Hematopoietic multipotent progenitor cell treated with erythropoietin and hydrocortisone succinate and interleukin-3 and kit ligand, for 8 days (in vitro differentiated cells): ENCODE measurements at regions not wholly inside any gene's neighbourhood (a gene's known extent, or its start where the extent isn't known, plus 50 kb on each side); places are given as distances from the start of the nearest gene placed in this dataset.

Source experiments
- DNase-seq: peaks from one replicate; pipeline ENCODE4 v3.0.0-alpha.2; 2015

GRCh38 chr4:34733185-34733941, 1511.0 kb downstream of the ARAP2 start:
- no peak for DNase-seq

- no peak for DNase-seq
These were observed 1477.4 kb downstream of the ARAP2 start for GRCh38 chr4:34766935-34767334.

GRCh38 chr4:34767407-34767806, 1476.9 kb downstream of the ARAP2 start:
- no peak for DNase-seq

GRCh38 chr4:34771632-34772031, 1472.7 kb downstream of the ARAP2 start:
- no peak for DNase-seq

GRCh38 chr4:34790131-34790530, 1454.2 kb downstream of the ARAP2 start:
- DNase-seq: no peak

GRCh38 chr4:34791209-34791608, 1453.1 kb downstream of the ARAP2 start:
- no peak for DNase-seq

GRCh38 chr4:34800953-34801352, 1443.4 kb downstream of the ARAP2 start:
- no peak for DNase-seq

GRCh38 chr4:34814266-34814665, 1430.0 kb downstream of the ARAP2 start:
- no peak for DNase-seq

- no peak for DNase-seq
These were observed 1419.8 kb downstream of the ARAP2 start for GRCh38 chr4:34824515-34824914.

GRCh38 chr4:34826660-34827059, 1417.7 kb downstream of the ARAP2 start:
- DNase-seq: no peak

GRCh38 chr4:34845926-34846325, 1398.4 kb downstream of the ARAP2 start:
- DNase-seq: no peak

GRCh38 chr4:34850421-34850820, 1393.9 kb downstream of the ARAP2 start:
- DNase-seq: no peak

GRCh38 chr4:34850968-34851367, 1393.3 kb downstream of the ARAP2 start:
- no peak for DNase-seq

GRCh38 chr4:34851411-34851810, 1392.9 kb downstream of the ARAP2 start:
- DNase-seq: no peak

GRCh38 chr4:34854451-34854850, 1389.9 kb downstream of the ARAP2 start:
- DNase-seq: no peak

- no peak for DNase-seq
These were observed 1382.6 kb downstream of the ARAP2 start for GRCh38 chr4:34861666-34862065.

GRCh38 chr4:34878961-34879360, 1365.4 kb downstream of the ARAP2 start:
- no peak for DNase-seq

GRCh38 chr4:34880246-34880645, 1364.1 kb downstream of the ARAP2 start:
- DNase-seq: no peak

- DNase-seq: no peak
These were observed 1352.4 kb downstream of the ARAP2 start for GRCh38 chr4:34891892-34892291.

GRCh38 chr4:34893382-34893781, 1350.9 kb downstream of the ARAP2 start:
- DNase-seq: no peak

GRCh38 chr4:34920032-34920431, 1324.3 kb downstream of the ARAP2 start:
- no peak for DNase-seq

GRCh38 chr4:34921391-34921790, 1322.9 kb downstream of the ARAP2 start:
- no peak for DNase-seq

GRCh38 chr4:34922325-34922724, 1322.0 kb downstream of the ARAP2 start:
- DNase-seq: no peak

GRCh38 chr4:34932591-34932990, 1311.7 kb downstream of the ARAP2 start:
- no peak for DNase-seq

- DNase-seq: no peak
These were observed 1308.6 kb downstream of the ARAP2 start for GRCh38 chr4:34935739-34936138.
